H1 (cell line): ENCODE measurements at regions not wholly inside any gene's neighbourhood (a gene's known extent, or its start where the extent isn't known, plus 50 kb on each side); places are given as distances from the start of the nearest gene placed in this dataset.

Experiments used
- CTCF ChIA-PET: fragments of 300-600 bp; sonication (Branson Sonifier 250); formaldehyde crosslinking; loops from one replicate; lab custom pipeline; 2021; ENCODE audit not compliant: partially characterized antibody; lab: Charles Lee
- POLR2A ChIA-PET: fragments of 300-600 bp; sonication (Branson Sonifier 250); formaldehyde crosslinking; loops from one replicate; lab custom pipeline; 2021; ENCODE audit warnings: inconsistent platforms; ENCODE audit not compliant: partially characterized antibody; lab: Charles Lee
- DNase-seq, 2 experiments: peaks; one replicate each; pipeline versions ENCODE4 v3.0.0 to v3.0.0-alpha.2; 2010 to 2022; ENCODE audit warnings: low spot score in 2 of 2, low read depth in 1 of 2, mixed read lengths in 1 of 2
- FAIRE-seq: peaks from 2 replicates; lab custom pipeline; 2011; peaks lifted over from hg19 to GRCh38; lab: Jason Lieb, UNC
- H2AFZ ChIP-seq: 2 replicates; pipeline ENCODE4 v1.8.1; 2012; ENCODE audit warnings: low read length, inconsistent platforms
- H2AK5ac ChIP-seq: 2 replicates; pipeline ENCODE4 v1.6.1; 2013; ENCODE audit warnings: low read depth, low read length
- H2BK120ac ChIP-seq: replicated peaks from 2 replicates; pipeline ENCODE3; 2013; ENCODE audit warnings: low read depth, low read length, inconsistent platforms
- H2BK12ac ChIP-seq: 2 replicates; pipeline ENCODE4 v1.6.1; 2013; ENCODE audit warnings: low read depth, low read length
- H2BK15ac ChIP-seq: 2 replicates; pipeline ENCODE4 v1.6.1; 2013; ENCODE audit warnings: low read length
- H2BK20ac ChIP-seq: 2 replicates; pipeline ENCODE4 v1.6.1; 2013; ENCODE audit warnings: low read length
- H2BK5ac ChIP-seq: 2 replicates; pipeline ENCODE4 v1.6.1; 2013; ENCODE audit warnings: low read depth, low read length
- H3K14ac ChIP-seq: 2 replicates; pipeline ENCODE4 v1.6.1; 2013; ENCODE audit warnings: inconsistent platforms; ENCODE audit not compliant: insufficient read length
- H3K18ac ChIP-seq: 2 replicates; pipeline ENCODE4 v1.6.1; 2013; ENCODE audit warnings: low read length; ENCODE audit errors: extremely low read depth
- H3K23ac ChIP-seq: 2 replicates; pipeline ENCODE4 v1.6.1; 2013; ENCODE audit warnings: inconsistent platforms; ENCODE audit not compliant: insufficient read length
- H3K23me2 ChIP-seq: 2 replicates; pipeline ENCODE4 v1.6.1; 2013; ENCODE audit warnings: low read depth, low read length
- H3K27ac ChIP-seq: 2 replicates; pipeline ENCODE4 v1.6.1; 2011; ENCODE audit warnings: low read depth, low read length, inconsistent platforms
- H3K27me3 ChIP-seq, 4 experiments: replicated peaks in 1 of 4; 1 replicate in 1 of 4; 2 replicates in 3 of 4; pipeline versions ENCODE4 v1.6.1 to v1.8.1; 2011 to 2013; ENCODE audit warnings: low read length in 3 of 4, mild to moderate bottlenecking in 3 of 4, inconsistent platforms in 2 of 4, mixed read lengths in 2 of 4, moderate library complexity in 1 of 4; ENCODE audit not compliant: control insufficient read depth in 3 of 4, insufficient read depth in 3 of 4; ENCODE audit errors: extremely low read depth in 1 of 4
- H3K36me3 ChIP-seq, 4 experiments: 2 replicates each; pipeline versions ENCODE4 v1.6.1 to v1.8.1; 2011 to 2013; ENCODE audit warnings: mild to moderate bottlenecking in 4 of 4, low read length in 3 of 4, moderate library complexity in 2 of 4, control low read depth in 1 of 4, inconsistent platforms in 1 of 4; ENCODE audit not compliant: insufficient read depth in 4 of 4, control insufficient read depth in 2 of 4
- H3K4ac ChIP-seq: replicated peaks from 2 replicates; pipeline ENCODE3; 2013; ENCODE audit warnings: low read length, low read depth, mixed read lengths, inconsistent platforms; ENCODE audit not compliant: insufficient read length
- H3K4me1 ChIP-seq, 4 experiments: replicated peaks in 1 of 4; 1 replicate in 1 of 4; 2 replicates in 3 of 4; pipeline versions ENCODE4 v1.6.1 to v1.8.1; 2011 to 2013; ENCODE audit warnings: low read length in 3 of 4, inconsistent platforms in 2 of 4, mixed read lengths in 1 of 4; ENCODE audit not compliant: insufficient read depth in 4 of 4, control insufficient read depth in 3 of 4
- H3K4me2 ChIP-seq, 2 experiments: 2 replicates each; pipeline versions ENCODE4 v1.6.1 to v1.8.1; 2011 to 2013; ENCODE audit warnings: low read depth in 2 of 2, low read length in 2 of 2, control low read depth in 1 of 2, inconsistent platforms in 1 of 2, mild to moderate bottlenecking in 1 of 2; ENCODE audit not compliant: insufficient read depth in 1 of 2
- H3K4me3 ChIP-seq, 4 experiments: fragments of 200-600, 300-600 bp in 1 of 4; sonication (generic), shearing (Covaris generic), sonication (Bioruptor Twin) in 1 of 4; 2 replicates each; pipeline versions ENCODE4 v1.5.1 to v1.8.1; 2011 to 2016; ENCODE audit warnings: low read length in 4 of 4, low read depth in 3 of 4, control low read depth in 2 of 4, inconsistent platforms in 2 of 4, mild to moderate bottlenecking in 2 of 4, mixed read lengths in 1 of 4, moderate library complexity in 1 of 4; ENCODE audit not compliant: insufficient read depth in 2 of 4; ENCODE audit errors: extremely low read depth in 1 of 4
- H3K56ac ChIP-seq: replicated peaks from 2 replicates; pipeline ENCODE3; 2013; ENCODE audit warnings: low read depth, mild to moderate bottlenecking, mixed read lengths, low read length, inconsistent platforms; ENCODE audit not compliant: insufficient read length
- H3K79me1 ChIP-seq: 2 replicates; pipeline ENCODE4 v1.6.1; 2013; ENCODE audit warnings: low read depth, low read length, control low read depth
- H3K79me2 ChIP-seq, 2 experiments: 2 replicates each; pipeline versions ENCODE4 v1.6.1 to v1.8.1; 2012 to 2013; ENCODE audit warnings: low read length in 2 of 2, mild to moderate bottlenecking in 2 of 2, inconsistent platforms in 1 of 2; ENCODE audit not compliant: insufficient read depth in 2 of 2, control insufficient read depth in 1 of 2
- H3K9ac ChIP-seq, 4 experiments: replicated peaks in 1 of 4; 1 replicate in 1 of 4; 2 replicates in 3 of 4; pipeline versions ENCODE4 v1.6.1 to v1.8.1; 2011 to 2013; ENCODE audit warnings: low read depth in 3 of 4, low read length in 3 of 4, control low read depth in 2 of 4, mild to moderate bottlenecking in 2 of 4, moderate library complexity in 2 of 4, inconsistent platforms in 1 of 4; ENCODE audit errors: extremely low read depth in 1 of 4
- H3K9me3 ChIP-seq, 2 experiments: 2 replicates each; pipeline versions ENCODE4 v1.6.1 to v1.8.1; 2012 to 2013; ENCODE audit warnings: mild to moderate bottlenecking in 2 of 2, moderate library complexity in 2 of 2, control low read depth in 1 of 2, inconsistent platforms in 1 of 2, low read depth in 1 of 2, low read length in 1 of 2, mixed read lengths in 1 of 2; ENCODE audit not compliant: insufficient read depth in 2 of 2
- H4K20me1 ChIP-seq, 2 experiments: replicated peaks in 1 of 2; 2 replicates each; pipeline versions ENCODE3 to v1.8.1; 2011 to 2013; ENCODE audit warnings: inconsistent platforms in 2 of 2, low read length in 2 of 2, mild to moderate bottlenecking in 1 of 2; ENCODE audit not compliant: insufficient read depth in 2 of 2, control insufficient read depth in 1 of 2
- H4K5ac ChIP-seq: 2 replicates; pipeline ENCODE4 v1.6.1; 2013; ENCODE audit warnings: low read length, low read depth, mixed read lengths, inconsistent platforms; ENCODE audit not compliant: insufficient read length
- H4K8ac ChIP-seq: 2 replicates; pipeline ENCODE4 v1.8.0; 2013; ENCODE audit warnings: mild to moderate bottlenecking, moderate library complexity, low read length, inconsistent platforms; ENCODE audit not compliant: insufficient read depth; ENCODE audit errors: extremely low read depth
- H4K91ac ChIP-seq: replicated peaks from 2 replicates; pipeline ENCODE3; 2013; ENCODE audit warnings: low read length, mixed read lengths, inconsistent platforms; ENCODE audit not compliant: insufficient read length
- CBX5 ChIP-seq: fragments of 300-800, 300-1000 bp; sonication (generic); IDR thresholded peaks from 2 replicates; pipeline ENCODE4 v1.7.1; 2016; ENCODE audit warnings: antibody characterized with exemption, low read length, low read depth
- GABPA ChIP-seq: IDR thresholded peaks from 2 replicates; pipeline ENCODE4 v1.6.1; 2011; ENCODE audit warnings: mild to moderate bottlenecking, low read length, moderate library complexity, borderline replicate concordance; ENCODE audit not compliant: insufficient read depth
- KDM1A ChIP-seq: fragments of 200-600, 300-600 bp; sonication (generic); IDR thresholded peaks from 2 replicates; pipeline ENCODE4 v1.7.1; 2016; ENCODE audit warnings: mild to moderate bottlenecking, low read length, borderline replicate concordance
- KDM5A ChIP-seq: fragments of 200-600 bp; IDR thresholded peaks from 2 replicates; pipeline ENCODE4 v1.7.1; 2012; ENCODE audit warnings: mild to moderate bottlenecking, low read length, inconsistent platforms, mixed read lengths
- RFX5 ChIP-seq: IDR thresholded peaks from 2 replicates; pipeline ENCODE4 v1.6.1; 2011; ENCODE audit warnings: low read depth, low read length, improper control_type of control experiment, borderline replicate concordance
- SIN3A ChIP-seq, 2 experiments: IDR thresholded peaks in 1 of 2; conservative IDR thresholded peaks in 1 of 2; 2 replicates each; pipeline ENCODE4 v1.6.1; 2011 to 2012; ENCODE audit warnings: low read length in 2 of 2, improper control_type of control experiment in 1 of 2, low read depth in 1 of 2, mild to moderate bottlenecking in 1 of 2
- SRF ChIP-seq: IDR thresholded peaks from 2 replicates; pipeline ENCODE4 v1.6.1; 2011; ENCODE audit warnings: mild to moderate bottlenecking, low read depth, low read length, moderate library complexity
- SUZ12 ChIP-seq: fragments of 200-600 bp; sonication (generic); IDR thresholded peaks from 2 replicates; pipeline ENCODE4 v1.6.1; 2012; ENCODE audit warnings: mild to moderate bottlenecking, inconsistent platforms, low read length, moderate library complexity, mixed read lengths
- TCF12 ChIP-seq: IDR thresholded peaks from 2 replicates; pipeline ENCODE4 v1.6.1; 2011; ENCODE audit warnings: low read depth, mild to moderate bottlenecking, low read length
- WGBS, 2 experiments: shearing (Covaris generic) in 1 of 2; methylation state at CpG; one replicate each; pipeline versions ENCODE4 v1.1.6 to v1.1.7; 2013 to 2015; ENCODE audit warnings: low lambda C conversion rate in 2 of 2, mixed read lengths in 2 of 2, inconsistent platforms in 1 of 2, low coverage in 1 of 2, missing lambda C conversion rate in 1 of 2; ENCODE audit not compliant: insufficient replicate concordance in 2 of 2, insufficient coverage in 1 of 2, insufficient read length in 1 of 2; ENCODE audit errors: extremely low coverage in 1 of 2, missing lambda C conversion rate in 1 of 2; 5-methylcytosine and 5-hydroxymethylcytosine counted together
- TF ChIP-seq, protein P1 (sequence below): IDR thresholded peaks from 2 replicates; pipeline ENCODE4 v1.6.1; 2012; ENCODE audit warnings: low read length, inconsistent platforms

DNA sequence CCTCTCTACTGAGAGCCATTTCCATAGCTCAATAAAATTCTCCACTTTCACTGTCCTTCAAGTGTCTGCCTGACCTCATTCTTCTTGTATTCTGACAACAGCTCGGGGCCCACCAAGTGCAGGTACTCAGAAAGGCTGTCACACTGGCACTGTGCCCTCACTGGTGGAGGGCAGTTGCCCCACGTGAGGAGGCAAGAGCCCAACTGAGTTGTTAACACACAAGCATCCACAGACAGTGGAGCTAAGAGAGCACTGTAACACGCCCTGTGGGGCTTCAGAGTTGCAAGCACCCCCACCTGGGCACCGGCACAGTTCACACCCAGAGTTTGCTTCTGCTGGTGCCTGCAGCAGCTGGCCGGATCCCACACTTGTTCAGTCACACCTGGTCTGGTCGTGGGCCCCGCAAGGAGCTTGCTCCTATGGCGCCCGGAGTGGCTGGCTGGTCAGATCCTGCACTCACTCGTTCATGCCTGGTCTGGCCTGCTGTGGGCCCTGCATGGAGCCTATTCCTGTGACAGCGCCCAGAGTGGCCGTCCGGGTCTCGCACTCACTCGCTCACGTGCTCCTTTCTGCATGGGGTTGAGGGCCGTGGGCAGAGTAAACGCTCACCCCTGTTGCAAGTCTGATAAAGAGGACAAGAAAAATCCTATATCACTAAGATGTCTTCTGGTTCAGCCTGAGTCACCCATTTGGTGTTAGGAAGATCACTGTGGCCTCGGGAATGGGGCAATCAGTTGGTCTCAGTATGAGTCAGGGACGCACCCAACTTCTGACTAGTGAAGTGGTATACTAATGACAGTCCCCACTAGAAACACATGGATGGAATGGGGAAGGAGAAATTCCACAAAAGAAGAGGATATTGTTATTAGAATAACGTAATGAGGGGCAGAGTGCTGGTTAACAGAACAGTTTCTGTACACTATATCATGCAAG lies 87.0 kb upstream of the CCNH start:
- no peak overlapping the region for H2AK5ac ChIP-seq
- no peak overlapping the region for H3K4ac ChIP-seq
- no peaks in the 10 kb centered on the region for H3K9me3 ChIP-seq
- DNase-seq (peak in 1 of 2 experiments; percentile 44), FAIRE-seq (no peak)
- no peak overlapping the region for H3K9ac ChIP-seq
- no peaks in the 10 kb centered on the region for H3K79me1 ChIP-seq
- H3K56ac ChIP-seq, result no peak overlapping the region
- peak overlapping the region; percentile 14; the same call in 1 of the 2 replicates for H2AFZ ChIP-seq
- no peak overlapping the region for H2BK12ac ChIP-seq
- no peaks in the 10 kb centered on the region for H3K79me2 ChIP-seq
- no peak overlapping the region for H2BK20ac ChIP-seq
- H2BK15ac ChIP-seq, result no peak overlapping the region
- ChIA-PET POLR2A (no interaction called here), CTCF (interaction anchor here (0.5 to 1.2 kb wide), 2 partner anchors 282 to 488 kb away, joined by 3 read pairs; no protein-coding TSS in a partner anchor)
- H4K5ac ChIP-seq, result no peak overlapping the region
- H3K23me2 ChIP-seq, result no peaks in the 10 kb centered on the region; the same call in 1 of the 2 replicates
- no peak overlapping the region for H3K23ac ChIP-seq
- no peak overlapping the region for H3K4me2 ChIP-seq
- no peak overlapping the region for H4K91ac ChIP-seq
- no peak overlapping the region for H2BK5ac ChIP-seq
- peak overlapping the region; percentile 51; the same call in 1 of the 2 replicates for H4K8ac ChIP-seq
- no peaks in the 10 kb centered on the region for H4K20me1 ChIP-seq
- H3K27me3 ChIP-seq, result no peaks in the 10 kb centered on the region
- no peak overlapping the region for H2BK120ac ChIP-seq
- no peak overlapping the region for H3K18ac ChIP-seq
- H3K36me3 ChIP-seq, result no peaks in the 10 kb centered on the region
- no peaks in the 10 kb centered on the region for H3K4me1 ChIP-seq
- H3K14ac ChIP-seq, result no peak overlapping the region
- H3K27ac ChIP-seq, result no peak overlapping the region
- WGBS, 2 experiments, result 89% methylated on average over 21 of the region's 21 CpGs; no CpG with 5 or more reads in 1 of the 2 experiments
- H3K4me3 ChIP-seq, result no peak overlapping the region
- TF ChIP-seq RFX5 (no peak), KDM5A (no peak), GABPA (no peak), TCF12 (no peak), SRF (no peak), SUZ12 (no peak), KDM1A (no peak), SIN3A (conservative IDR thresholded peaks at IDR 0.05 in 1 of 2, IDR thresholded peaks at IDR 0.05 in 1 of 2; ENCODE audit: low read depth in 1 of 2, low read length in 2 of 2) (no peak), CBX5 (no peak)
- TF ChIP-seq, protein P1, sequence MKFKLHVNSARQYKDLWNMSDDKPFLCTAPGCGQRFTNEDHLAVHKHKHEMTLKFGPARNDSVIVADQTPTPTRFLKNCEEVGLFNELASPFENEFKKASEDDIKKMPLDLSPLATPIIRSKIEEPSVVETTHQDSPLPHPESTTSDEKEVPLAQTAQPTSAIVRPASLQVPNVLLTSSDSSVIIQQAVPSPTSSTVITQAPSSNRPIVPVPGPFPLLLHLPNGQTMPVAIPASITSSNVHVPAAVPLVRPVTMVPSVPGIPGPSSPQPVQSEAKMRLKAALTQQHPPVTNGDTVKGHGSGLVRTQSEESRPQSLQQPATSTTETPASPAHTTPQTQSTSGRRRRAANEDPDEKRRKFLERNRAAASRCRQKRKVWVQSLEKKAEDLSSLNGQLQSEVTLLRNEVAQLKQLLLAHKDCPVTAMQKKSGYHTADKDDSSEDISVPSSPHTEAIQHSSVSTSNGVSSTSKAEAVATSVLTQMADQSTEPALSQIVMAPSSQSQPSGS, result no peak
